ENCODE measurements at regions not wholly inside any gene's neighbourhood (a gene's known extent, or its start where the extent isn't known, plus 50 kb on each side); places are given as distances from the start of the nearest gene placed in this dataset.

GRCh38 chr4:26106776-26107175 is 192.8 kb downstream of the SMIM20 start:
- DNase-seq = no peak

- no peak for DNase-seq
Measured at GRCh38 chr4:26108054-26108453, 194.0 kb downstream of the SMIM20 start.

- DNase-seq = no peak
Measured at GRCh38 chr4:26110493-26110892, 196.5 kb downstream of the SMIM20 start.

- DNase-seq = no peak
Measured at GRCh38 chr4:26113339-26113940, 199.4 kb downstream of the SMIM20 start.

GRCh38 chr4:26116057-26116456 is 202.0 kb downstream of the SMIM20 start:
- DNase-seq = no peak

- DNase-seq = no peak
Measured at GRCh38 chr4:26120098-26120825, 200.6 kb upstream of the RBPJ start.

- DNase-seq = no peak
Measured at GRCh38 chr4:26122690-26123089, 198.1 kb upstream of the RBPJ start.

GRCh38 chr4:26124753-26125321 is 196.0 kb upstream of the RBPJ start:
- no peak for DNase-seq

GRCh38 chr4:26126143-26126718 is 194.6 kb upstream of the RBPJ start:
- DNase-seq = no peak

GRCh38 chr4:26126994-26127393 is 193.8 kb upstream of the RBPJ start:
- no peak for DNase-seq

- no peak for DNase-seq
Measured at GRCh38 chr4:26127851-26128337, 192.9 kb upstream of the RBPJ start.

GRCh38 chr4:26130173-26130572 is 190.6 kb upstream of the RBPJ start:
- no peak for DNase-seq

- no peak for DNase-seq
Measured at GRCh38 chr4:26130841-26131432, 189.9 kb upstream of the RBPJ start.

GRCh38 chr4:26131711-26132110 is 189.1 kb upstream of the RBPJ start:
- DNase-seq = no peak

GRCh38 chr4:26132858-26133257 is 188.0 kb upstream of the RBPJ start:
- no peak for DNase-seq

GRCh38 chr4:26133840-26134239 is 187.0 kb upstream of the RBPJ start:
- DNase-seq = no peak

- no peak for DNase-seq
Measured at GRCh38 chr4:26135331-26135730, 185.5 kb upstream of the RBPJ start.

GRCh38 chr4:26136615-26137014 is 184.2 kb upstream of the RBPJ start:
- DNase-seq = no peak

- DNase-seq = no peak
Measured at GRCh38 chr4:26137288-26137687, 183.5 kb upstream of the RBPJ start.

GRCh38 chr4:26139310-26139924 is 181.4 kb upstream of the RBPJ start:
- DNase-seq = no peak

GRCh38 chr4:26140150-26140898 is 180.5 kb upstream of the RBPJ start:
- no peak for DNase-seq

GRCh38 chr4:26141051-26141721 is 179.6 kb upstream of the RBPJ start:
- DNase-seq = no peak

Measured in NCI-H1105 treated with DMSO at 0.1 percent for 48 hours (cell line).